GM12891 (cell line): ENCODE measurements at regions not wholly inside any gene's neighbourhood (a gene's known extent, or its start where the extent isn't known, plus 50 kb on each side); places are given as distances from the start of the nearest gene placed in this dataset.

Experiments
- DNase-seq: peaks from one replicate; pipeline ENCODE4 v3.0.0; 2011; ENCODE audit warnings: low spot score; ENCODE audit not compliant: insufficient read length
- FAIRE-seq: peaks from 2 replicates; lab custom pipeline; 2011; peaks lifted over from hg19 to GRCh38; lab: Jason Lieb, UNC
- PAX5 ChIP-seq: IDR thresholded peaks from 2 replicates; pipeline ENCODE4 v1.6.1; 2011; ENCODE audit warnings: low read length, moderate library complexity, mild to moderate bottlenecking; ENCODE audit not compliant: insufficient read depth, severe bottlenecking
- POLR2A ChIP-seq: IDR thresholded peaks from 2 replicates; pipeline ENCODE4 v1.6.1; 2011; ENCODE audit warnings: low read depth, low read length, control low read depth
- POLR2AphosphoS5 ChIP-seq: IDR thresholded peaks from 2 replicates; pipeline ENCODE4 v1.6.1; 2011; ENCODE audit warnings: low read depth, low read length, control low read depth
- POU2F2 ChIP-seq: IDR thresholded peaks from 2 replicates; pipeline ENCODE4 v1.6.1; 2011; ENCODE audit warnings: low read depth, mild to moderate bottlenecking, control low read depth, low read length, moderate library complexity
- SPI1 ChIP-seq: IDR thresholded peaks from 2 replicates; pipeline ENCODE4 v1.6.1; 2011; ENCODE audit warnings: low read depth, low read length, control low read depth
- TAF1 ChIP-seq: IDR thresholded peaks from 2 replicates; pipeline ENCODE4 v1.6.1; 2011; ENCODE audit warnings: low read depth, low read length, control low read depth

DNA sequence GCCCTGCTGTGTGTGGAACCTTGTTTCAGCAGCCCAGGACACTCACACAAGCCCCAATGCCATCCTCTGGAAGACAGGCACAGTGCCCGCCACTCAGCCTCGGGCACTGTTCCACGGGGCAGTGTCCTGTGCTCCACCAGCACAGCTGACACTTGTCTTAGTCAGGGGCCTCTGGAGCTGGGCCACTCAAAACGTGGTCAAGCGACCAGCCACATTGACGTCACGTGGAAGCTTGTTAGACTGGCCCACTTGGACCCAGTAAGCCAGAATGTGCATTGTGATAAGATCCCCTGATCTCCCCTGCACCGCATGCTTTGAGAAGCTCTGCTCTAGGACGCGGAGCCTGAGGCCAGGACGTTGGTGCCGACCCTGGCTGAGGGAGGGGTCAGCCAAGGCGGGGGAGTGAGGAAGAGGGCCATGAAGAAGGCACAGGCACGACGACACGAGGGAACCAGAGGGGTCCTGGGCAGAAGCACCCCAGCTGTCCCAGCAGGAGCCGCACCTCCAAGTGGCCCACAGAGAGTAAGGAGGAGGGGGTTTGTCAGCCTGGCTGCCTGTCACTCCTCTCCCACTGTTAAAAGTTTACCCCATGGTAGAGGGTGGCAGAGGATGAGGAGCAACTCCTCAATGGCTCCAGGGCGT, 64.6 kb downstream of the LINC01488 start:
- no peak for TF ChIP-seq PAX5
- no peak for TF ChIP-seq SPI1
- no peak for TF ChIP-seq POLR2A
- no peak for TF ChIP-seq TAF1
- no peak for TF ChIP-seq POLR2AphosphoS5
- TF ChIP-seq POU2F2, result no peak
- FAIRE-seq (no peak), DNase-seq (no peak)

DNA sequence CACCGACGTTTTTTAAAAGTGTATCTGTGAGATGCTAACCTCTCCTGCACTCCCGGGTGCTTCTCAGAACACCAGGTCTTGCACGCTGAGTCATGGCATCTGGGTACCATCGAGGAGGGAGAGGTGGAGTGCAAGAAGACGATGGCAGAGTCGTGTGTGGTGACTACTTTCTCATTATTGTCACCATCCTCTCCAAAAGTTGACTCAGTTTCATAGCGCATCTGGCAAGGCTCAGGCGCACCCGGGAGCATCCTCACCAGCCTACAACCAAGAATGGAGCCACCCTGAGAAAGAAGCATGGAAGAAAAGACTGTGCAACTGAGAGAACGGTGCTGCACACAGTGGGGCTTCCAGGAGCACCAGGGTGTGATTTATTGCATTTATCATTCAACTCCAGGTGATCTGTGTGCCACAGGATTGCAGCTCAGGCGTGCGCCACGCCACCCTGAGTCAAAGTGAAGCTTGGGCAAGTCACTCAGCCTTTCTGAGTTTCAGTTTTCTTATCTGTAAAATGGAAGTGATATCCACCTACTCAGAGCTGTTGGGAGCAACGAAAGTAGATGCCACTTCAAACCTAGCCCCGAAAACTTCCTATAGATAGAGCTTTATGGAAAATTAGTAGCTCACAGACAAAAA, 65.4 kb downstream of the LINC01488 start:
- DNase-seq (peak; percentile 58), FAIRE-seq (peak; percentile 78)
- TF ChIP-seq SPI1 (no peak), TAF1 (no peak), POLR2A (no peak), POLR2AphosphoS5 (no peak), PAX5 (no peak), POU2F2 (no peak)

DNA sequence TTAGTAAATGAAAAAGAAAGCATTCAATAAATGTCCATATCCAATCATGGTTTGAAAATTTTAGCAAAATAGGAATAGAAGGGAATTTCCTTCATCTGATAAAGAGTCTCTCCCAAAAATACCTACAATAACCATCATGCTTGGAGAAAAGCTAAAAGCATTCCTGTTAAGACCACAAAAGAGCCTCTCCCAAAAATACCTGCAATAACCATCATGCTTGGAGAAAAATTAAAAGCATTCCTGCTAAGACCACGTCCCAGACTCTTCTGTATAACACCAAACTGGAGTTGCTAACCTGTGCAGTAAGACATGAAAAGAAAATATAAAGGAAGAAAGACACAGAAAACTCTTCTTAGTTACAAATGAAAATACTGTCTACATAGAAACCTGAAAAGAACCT, 69.4 kb downstream of the LINC01488 start:
- TF ChIP-seq SPI1 (no peak), PAX5 (no peak), POLR2A (no peak), TAF1 (no peak), POLR2AphosphoS5 (no peak), POU2F2 (no peak)
- FAIRE-seq, result no peak
- DNase-seq, result no peak

DNA sequence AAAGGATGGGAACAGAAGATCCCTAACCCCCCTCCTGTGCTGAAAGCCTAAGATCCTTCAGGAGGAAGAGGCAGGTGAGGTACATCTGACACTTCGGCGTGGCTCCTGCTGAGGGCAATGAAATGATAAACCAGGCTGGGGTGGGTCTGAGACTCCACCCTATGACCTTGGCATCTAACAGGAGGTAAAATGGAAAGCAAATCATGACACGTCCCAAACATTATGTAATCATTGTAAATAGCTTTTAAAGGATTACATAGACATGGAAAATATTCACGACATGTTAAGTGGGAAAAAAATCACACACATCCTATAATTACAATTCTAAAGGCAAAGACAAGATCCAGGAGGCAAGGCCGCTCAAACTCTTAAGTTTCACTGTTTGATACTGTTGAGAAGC, 70.5 kb downstream of the LINC01488 start:
- FAIRE-seq, result no peak
- TF ChIP-seq POLR2AphosphoS5 (no peak), POU2F2 (no peak), SPI1 (no peak)
- DNase-seq, result no peak

- TF ChIP-seq POLR2A, result no peak
- TF ChIP-seq SPI1, result no peak
- TF ChIP-seq POLR2AphosphoS5, result no peak
- no peak for TF ChIP-seq POU2F2
- no peak for TF ChIP-seq TAF1
- TF ChIP-seq PAX5, result no peak
- DNase-seq (no peak), FAIRE-seq (no peak)
Measured at GRCh38 chr11:69552951-69553350, 71.5 kb downstream of the LINC01488 start.

DNA sequence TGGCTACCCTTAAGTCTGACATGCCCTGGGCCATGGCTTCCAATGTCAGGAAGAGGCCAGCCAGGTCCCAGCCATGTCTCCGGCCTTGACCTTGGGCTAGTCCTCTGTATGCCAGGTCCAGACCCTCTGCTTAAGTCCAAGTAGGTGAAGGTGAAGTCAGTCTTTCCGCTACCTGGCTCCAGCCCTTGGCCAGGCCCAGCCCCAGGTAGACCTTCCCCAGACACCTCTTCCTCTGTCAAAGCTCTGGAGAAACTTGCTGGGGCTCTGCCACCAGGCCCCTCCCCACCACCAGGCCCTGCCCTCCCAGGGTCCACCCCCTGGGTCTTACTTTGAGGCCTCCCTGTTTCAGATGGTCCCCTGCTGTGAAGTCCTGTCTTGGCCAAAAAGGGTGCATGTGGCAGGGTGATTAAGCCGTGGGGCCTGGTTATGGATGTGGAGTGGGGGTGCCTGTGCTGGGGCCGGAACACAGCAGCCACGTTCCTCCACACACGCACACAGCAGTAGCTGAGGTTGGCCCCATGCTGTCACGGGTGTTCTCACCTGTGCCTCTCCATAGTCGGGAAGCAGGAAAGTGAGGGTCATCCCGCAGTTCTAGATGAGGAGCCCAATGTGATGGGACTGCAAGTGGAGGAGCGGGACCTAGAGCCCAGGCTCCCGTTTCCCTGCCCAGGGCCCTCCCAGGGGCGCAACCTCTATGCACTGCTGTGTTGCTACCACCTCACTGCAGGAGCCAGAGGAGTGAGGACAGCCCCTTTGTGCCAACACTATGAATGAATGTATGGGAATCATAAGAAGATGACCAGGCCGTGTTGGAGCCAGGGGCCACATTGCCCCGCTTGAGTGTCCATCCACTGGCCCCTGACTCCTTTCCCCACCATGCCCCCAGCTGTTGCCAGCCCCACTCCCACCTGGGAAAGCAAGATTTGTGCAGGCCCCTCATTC, 72.2 kb downstream of the LINC01488 start:
- FAIRE-seq, result no peak
- TF ChIP-seq TAF1 (no peak), SPI1 (no peak), POU2F2 (no peak), POLR2A (no peak), POLR2AphosphoS5 (no peak), PAX5 (no peak)
- no peak for DNase-seq

GRCh38 chr11:69554849-69555248, 73.4 kb downstream of the LINC01488 start:
- DNase-seq, result no peak
- FAIRE-seq, result no peak
- TF ChIP-seq PAX5 (no peak), TAF1 (no peak), POU2F2 (no peak)

DNA sequence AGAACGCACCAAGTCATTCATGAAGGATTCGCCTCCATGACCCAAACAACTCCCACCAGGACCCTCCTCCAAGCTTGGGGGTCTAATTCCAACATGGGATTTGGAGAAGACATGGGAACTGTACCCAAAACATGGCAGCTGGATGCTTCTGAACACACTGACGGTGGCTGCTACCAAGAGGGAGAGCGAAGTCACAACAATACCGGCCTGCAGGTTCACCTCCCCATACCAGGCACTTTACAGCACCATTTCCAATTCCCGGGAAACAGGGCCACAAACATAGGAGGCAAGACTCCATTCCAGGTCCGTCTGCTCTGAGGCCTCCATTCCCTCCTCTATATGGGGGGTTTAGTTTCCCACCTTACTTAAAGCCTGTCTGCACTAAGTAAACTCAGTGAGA, 75.8 kb downstream of the LINC01488 start:
- no peak for DNase-seq
- TF ChIP-seq POLR2A (no peak), SPI1 (no peak), TAF1 (no peak), POU2F2 (no peak), POLR2AphosphoS5 (no peak), PAX5 (no peak)
- no peak for FAIRE-seq

GRCh38 chr11:69558519-69558941, 77.1 kb downstream of the LINC01488 start:
- no peak for TF ChIP-seq POLR2AphosphoS5
- TF ChIP-seq POU2F2, result no peak
- TF ChIP-seq TAF1, result no peak
- no peak for TF ChIP-seq PAX5
- no peak for TF ChIP-seq POLR2A
- TF ChIP-seq SPI1, result no peak
- FAIRE-seq, result no peak

DNA sequence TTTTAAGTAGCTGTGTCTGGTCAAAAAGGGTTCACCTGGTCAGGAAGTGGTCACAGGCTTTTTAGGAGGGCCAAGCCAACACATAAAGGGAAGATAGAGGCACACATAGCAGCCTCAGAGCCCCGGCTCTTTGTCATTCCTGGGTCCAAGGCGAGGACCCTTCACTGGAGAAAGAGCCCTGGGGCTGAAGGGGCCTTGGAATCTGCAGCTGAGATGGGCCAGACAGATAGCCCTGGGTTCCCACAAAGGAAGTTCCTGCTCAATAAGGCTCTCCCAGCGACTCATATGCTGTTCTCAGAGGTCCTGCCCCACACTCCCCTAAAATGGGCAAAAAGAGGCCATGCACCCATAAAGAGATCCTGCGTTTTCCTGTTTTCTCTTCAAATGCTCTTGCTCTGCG, 77.7 kb downstream of the LINC01488 start:
- no peak for FAIRE-seq
- no peak for TF ChIP-seq POLR2AphosphoS5
- no peak for TF ChIP-seq TAF1
- DNase-seq, result no peak

More at GRCh38 chr11:69558519-69558941, 77.1 kb downstream of the LINC01488 start:
- DNase-seq, result no peak
